ENCODE measurements at regions not wholly inside any gene's neighbourhood (a gene's known extent, or its start where the extent isn't known, plus 50 kb on each side); places are given as distances from the start of the nearest gene placed in this dataset.
"Not testable (repeated sequence)": the region's sequence is repeated elsewhere in the genome, so short reads cannot be mapped to it uniquely, and the experiment has no call there.

DNA sequence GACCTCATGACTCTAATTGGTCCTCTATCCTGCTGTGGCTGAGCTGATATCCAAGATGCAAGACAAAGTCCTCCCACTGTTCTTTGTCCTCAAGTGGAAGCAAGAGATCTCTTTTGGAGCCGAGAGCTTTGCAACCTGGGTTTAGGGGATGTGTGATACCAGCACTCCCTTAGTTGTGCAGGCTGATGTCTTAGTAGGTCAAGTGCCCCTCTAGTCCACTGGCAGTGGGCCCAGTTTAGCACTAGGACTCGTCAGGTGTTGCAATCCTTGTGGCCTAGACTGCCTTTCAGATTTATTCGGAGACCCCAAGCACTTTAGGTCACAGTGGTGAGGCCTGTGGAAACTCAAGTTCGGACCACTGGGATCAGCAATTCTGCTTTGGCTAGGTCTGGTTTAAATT is 64.0 kb downstream of the GPRASP3 start:
- DNase-seq (ENCODE audit: low read depth), result no peak

DNA sequence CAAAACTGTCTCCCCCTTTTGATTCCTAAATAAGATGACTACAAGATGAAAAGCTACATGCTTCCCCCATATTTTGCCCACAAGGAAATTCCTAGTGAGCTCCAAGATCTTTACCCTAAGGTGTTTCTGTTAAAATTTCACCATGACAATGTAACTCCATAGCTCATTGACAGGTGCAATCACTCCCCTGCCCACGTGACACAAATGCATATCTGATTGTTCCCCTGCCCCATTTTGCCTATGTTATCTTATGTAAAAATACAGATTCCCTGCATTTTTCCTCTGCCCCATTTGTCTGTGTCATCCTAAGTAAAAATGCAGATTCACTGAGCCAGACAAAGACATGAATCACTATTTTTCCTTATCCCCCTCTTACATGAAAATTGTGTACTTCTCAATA is 66.7 kb downstream of the GPRASP3 start:
- DNase-seq (ENCODE audit: low read depth), result no peak

DNA sequence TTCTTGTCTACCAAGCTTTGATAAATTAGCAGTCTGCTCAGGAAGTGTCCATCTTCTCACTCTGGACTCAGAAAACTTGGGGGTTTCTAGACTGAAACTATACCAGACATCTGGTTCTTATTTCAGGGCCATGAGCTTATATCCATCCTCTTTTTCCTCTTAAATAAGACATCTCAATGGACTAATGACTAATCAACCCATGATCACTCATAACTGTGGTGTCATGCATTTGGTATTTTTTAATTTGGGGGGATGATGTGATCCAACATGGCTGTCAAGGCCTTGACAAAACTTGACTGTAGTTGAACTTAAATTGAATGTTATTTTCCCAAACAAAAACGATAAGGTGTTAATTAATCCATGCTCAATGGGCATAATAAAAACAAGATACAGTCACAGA is 87.8 kb downstream of the GPRASP3 start:
- no peak for DNase-seq (ENCODE audit: low read depth)

DNA sequence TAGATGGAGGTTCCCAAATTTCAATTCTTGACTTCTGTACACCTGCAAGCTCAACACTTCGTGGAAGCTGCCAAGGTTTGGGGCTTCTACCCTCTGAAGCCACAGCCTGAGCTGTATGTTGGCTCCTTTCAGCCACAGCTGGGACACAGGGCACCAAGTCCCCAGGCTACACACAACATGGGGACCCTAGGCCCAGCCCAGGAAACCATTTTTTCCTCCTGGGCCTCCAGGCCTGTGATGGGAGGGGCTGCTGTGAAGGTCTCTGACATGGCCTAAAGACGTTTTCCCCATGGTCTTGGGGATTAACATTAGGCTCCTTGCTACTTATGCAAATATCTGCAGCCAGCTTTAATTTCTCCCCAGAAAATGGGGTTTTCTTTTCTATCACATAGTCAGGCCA is 97.7 kb downstream of the GPRASP3 start:
- DNase-seq (ENCODE audit: low read depth), result not testable (repeated sequence)

DNA sequence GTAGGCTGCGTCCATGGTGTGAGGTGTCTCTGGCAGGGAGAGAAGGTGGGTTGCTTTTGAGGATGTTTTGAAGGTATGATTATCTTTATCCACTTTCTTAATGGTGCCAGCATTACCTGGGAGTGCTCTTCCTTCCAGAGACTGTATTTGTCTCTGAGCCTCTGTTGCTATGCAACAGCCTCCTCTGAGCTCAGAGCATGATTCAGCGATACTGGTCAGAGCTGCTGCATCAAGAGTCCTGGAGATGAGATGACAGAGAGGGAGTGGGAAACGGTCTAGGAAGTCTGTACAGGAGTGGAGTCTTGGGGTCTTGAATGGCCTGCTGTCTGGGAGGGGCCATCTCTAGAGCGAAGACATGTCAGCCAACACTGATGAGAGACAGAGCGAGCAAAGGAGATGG is 104.4 kb upstream of the RAB40AL start:
- DNase-seq (ENCODE audit: low read depth), result peak; percentile 62

DNA sequence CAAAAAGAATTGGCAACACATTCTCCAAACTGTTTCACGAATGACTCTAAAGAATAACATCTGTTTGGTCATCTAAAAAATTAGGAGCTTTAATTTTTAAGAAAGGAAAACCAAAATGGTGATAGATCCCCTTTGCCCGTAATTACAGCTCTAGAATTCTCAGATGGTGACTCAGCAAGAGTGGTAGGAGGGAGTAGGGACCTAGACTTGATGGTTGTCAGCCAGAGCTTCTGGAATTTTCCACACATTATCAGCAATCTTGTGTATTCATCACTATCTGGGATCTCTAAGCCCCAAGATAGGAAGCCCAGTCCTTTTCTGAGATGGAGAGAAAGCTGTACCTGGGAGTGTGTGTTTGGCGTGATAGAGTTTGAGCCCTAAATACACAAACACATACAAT is 103.9 kb upstream of the RAB40AL start:
- DNase-seq (ENCODE audit: low read depth), result no peak

DNA sequence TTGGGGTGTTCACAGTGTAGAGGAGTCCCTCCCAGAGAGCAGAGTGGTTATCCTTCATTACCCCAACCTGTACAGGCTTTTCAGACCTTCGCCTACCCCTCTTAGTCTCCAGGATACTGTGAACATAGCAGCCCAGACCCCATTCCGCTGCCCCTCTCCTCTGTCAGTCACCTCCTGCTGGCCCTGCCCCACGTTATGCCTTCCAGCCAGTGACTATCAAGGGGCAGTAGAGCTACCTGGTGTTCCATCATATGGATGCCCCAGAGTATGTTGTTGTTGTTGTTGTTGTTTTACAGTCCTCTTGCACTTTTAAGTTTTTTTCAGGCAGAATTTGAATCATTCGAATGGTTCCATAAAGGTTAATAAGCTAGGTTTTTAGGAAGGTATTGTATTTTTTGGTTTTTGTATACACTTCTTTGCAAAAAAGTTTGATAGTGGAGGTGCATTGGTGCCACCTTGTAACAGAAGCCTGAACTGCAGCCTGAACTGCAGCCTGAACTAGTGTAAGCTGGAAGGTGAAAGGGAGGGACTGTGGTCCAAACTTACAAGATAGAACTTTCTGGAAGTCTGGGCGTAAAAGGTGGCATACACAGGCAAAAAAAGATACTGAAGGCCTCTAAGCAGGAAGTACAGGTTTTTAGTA is 101.4 kb upstream of the RAB40AL start:
- peak; percentile 32 for DNase-seq (ENCODE audit: low read depth)

DNA sequence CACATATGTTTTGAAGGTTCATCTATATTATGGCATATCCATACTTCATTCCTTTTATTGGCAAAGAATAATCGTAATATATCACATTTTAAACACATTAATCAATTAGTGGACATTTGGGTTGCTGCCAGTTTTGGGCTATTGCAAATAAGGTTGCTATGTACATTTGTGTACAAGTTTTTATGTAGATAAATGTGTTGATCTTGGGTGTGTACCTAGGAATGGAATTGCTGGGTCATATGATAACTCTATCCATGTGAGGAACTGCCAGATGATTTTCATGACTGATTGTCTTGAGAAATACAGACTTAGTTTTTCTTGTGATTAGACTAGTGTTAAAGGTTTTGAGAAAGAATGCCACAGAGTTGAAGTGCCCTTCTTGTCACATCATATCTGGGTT is 99.2 kb upstream of the RAB40AL start:
- no peak for DNase-seq (ENCODE audit: low read depth)

DNA sequence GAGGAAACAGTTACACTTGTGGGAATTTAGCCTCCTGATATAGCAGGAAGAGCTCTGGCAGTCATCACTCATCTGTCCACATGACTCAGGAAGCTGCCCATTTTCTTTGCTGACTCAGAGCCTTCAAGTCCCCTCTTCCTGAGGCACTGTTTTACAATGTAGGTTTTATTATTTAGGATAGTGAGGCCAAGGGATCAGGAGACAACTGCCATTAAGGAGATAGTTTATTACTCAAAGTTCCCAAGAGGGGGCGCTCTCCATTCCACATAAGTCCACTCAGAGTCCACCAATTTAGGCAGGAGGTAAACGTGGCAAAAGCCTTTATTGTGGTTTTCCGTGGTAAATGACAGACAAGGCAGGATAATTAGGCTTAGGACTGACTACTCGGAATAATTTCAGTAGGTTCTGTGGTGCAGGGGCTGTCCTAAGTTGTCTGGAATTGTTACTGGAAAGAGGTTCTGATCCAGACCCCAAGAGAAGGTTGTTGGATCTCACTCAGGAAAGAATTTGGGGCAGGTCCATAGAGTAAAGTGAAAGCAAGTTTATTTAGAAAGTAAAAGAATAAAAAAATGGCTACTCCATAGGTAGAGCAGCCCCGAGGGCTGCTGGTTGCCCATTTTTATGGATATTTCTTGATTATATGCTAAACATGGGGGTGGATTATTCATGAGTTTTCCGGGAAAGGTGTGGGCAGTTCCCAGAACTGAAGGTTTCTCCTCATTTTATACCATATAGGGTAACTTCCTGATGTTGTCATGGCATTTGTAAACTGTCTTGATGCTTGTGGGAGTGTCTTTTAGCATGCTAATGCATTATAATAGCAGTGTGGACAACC is 96.0 kb upstream of the RAB40AL start:
- peak; percentile 55 for DNase-seq (ENCODE audit: low read depth)

DNA sequence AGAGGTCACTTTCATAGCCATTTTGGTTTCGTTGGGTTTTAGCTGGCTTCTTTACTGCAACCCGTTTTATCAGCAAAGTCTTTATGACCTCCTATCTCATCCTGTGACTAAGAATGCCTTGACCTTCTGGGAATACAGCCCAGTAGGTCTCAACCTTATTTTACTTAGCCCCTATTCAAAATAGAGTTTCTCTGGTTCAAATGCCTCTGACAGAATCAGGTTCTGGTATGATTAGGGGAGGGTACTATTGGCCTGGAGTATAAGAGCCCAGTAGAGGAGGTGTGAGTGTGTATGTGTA is 95.4 kb upstream of the RAB40AL start:
- DNase-seq (ENCODE audit: low read depth), result no peak

DNA sequence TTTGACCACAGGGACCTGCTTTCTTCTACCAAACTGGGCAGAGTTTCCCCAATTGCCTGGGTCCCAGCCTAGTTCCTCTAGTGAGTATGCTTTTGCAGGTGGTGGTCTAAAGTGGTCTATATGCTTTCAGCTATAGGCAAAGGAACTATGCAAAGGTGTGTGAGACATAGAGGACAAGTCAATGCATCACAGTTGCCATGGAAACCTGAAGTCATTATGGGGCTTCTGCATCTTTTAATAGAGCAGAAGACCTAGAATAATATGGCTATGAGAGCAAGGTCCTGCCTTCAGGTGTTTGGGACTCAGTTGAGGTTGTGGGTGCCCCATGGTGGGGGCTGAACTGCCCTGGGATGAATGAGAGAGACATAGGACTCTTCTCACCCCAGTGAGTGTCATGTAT is 92.1 kb upstream of the RAB40AL start:
- DNase-seq (ENCODE audit: low read depth), result no peak

DNA sequence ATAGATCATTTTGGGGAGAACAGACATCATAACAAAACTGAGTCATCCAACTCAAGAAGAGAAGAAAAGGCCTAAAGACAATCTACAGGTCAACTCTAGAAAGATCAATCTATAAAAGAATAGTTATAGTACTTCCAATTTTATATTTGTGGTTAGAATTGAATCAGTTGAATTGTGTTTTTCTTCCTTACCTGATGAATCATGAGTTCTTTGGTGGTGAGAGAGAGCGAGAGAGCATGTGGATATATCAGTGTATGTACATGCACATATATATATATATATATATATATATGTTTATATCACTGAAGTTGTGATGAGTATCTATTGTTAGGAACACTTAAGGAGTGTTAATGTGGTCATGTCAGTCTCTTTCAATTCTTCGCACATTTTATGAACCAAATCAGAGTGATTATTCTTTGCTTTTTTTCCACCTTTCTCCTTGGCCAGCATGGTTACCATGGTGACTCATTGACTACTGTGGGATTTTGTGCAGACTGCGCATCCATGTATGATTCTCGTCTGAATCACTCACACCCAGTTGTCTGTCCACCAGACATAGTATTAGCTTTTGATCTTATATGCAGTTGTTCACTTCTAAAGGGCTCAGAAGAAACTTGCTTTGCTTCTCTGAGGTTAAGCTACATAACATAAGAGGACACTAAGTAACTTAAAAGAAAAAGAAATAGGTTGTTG is 90.4 kb upstream of the RAB40AL start:
- peak; percentile 18 for DNase-seq (ENCODE audit: low read depth)

DNA sequence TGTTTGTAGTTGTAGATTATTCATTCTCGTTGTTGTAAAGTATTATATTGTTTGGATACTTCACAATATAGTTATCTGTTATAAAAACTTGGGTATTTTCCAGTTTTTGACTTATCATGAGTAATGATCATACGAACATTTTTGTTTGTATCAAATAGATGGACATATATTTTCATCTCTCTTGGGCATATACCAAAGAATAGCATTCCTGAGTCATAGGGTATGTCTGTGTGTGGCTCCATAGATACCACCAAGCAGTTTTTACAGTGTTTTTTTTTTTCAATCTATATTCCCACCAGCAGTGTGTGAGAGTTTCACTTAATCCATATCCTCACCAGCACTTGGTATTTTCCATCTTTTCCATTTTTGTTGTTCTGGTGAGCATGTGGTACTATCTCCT is 89.7 kb upstream of the RAB40AL start:
- no peak for DNase-seq (ENCODE audit: low read depth)

DNA sequence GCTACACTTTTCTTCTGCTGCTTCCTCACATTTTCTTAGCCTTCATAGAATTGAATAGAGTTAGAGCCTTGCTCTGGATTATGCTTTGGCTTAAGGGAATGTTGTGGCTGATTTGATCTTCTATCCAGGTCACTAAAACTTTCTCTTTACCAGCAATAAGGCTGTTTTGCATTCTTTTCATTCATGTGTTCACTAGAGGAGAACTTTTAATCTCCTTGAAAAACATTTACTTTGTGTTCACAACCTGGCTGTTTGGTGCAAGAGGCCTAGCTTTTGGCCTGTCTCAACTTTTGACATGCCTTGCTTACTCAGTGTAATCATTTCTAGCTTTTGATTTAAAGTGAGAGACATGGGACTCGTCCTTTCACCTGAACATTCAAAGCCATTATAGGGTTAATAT is 87.7 kb upstream of the RAB40AL start:
- DNase-seq (ENCODE audit: low read depth), result peak; percentile 83

DNA sequence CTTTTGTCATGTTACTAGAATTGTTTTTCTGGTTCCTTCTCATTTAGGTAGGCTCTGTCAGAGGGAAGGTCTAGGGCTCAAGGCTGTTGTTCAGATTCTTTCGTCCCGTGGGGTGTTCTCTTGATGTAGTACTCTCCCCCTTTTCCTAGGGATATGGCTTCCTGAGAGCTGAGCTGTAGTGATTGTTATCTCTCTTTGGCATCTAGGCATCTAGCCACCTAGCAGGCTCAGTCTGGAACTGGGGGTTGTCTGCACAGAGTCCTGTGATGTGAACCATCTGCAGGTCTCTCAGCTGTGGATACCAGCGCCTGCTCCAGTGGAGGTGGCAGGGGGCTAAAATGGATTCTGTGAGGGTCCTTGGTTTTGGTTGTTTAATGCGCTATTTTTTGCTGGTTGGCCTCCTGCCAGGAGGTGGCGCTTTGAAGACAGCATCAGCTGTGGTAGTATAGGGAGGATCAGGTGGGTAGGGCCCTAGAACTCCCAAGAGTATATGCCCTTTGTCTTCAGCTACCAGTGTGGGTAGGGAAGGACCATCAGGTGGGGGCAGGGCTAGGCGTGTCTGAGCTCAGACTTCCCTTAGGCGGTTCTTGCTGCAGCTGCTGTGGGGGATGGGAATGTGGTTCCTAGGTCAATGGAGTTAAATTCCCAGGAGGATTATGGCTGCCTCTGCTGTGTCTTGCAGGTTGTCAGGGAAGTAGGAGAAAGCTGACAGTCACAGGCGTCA is 78.1 kb upstream of the RAB40AL start:
- not testable (repeated sequence) for DNase-seq (ENCODE audit: low read depth)

DNA sequence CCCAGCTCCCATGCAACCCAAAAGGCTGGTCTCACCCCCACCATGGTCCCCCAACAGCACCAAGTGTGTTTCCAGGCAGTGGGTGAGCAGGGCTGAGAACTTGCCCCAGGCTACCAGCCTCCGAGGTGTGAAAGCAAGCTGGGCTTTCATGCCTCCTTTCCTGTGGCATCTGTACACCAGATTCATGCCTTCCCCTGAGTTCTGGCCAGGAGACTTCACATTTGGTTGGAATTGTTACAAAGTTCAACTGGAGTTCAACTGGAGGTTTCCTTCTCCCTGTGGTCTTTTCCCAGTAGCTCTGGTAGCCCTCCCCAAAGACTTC is 77.6 kb upstream of the RAB40AL start:
- DNase-seq (ENCODE audit: low read depth), result peak; percentile 6

DNA sequence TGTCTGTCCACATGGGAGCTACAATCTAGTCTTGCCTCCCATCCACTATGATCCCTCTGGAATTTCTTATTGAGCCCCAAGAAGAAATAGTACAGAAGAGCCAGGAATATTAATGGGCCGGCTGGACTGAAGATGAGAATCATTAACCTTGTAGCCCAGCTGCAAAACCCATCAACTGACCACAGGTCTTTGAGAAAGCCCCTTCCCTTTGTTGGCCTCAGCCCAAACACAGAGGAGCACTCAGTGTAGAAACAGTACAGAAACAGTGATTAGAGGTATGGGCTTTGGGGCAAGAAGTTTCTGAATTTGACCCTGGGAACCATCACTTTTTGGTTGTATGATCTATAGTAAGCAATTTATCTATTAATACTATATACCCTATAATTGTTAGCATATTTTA is 76.8 kb upstream of the RAB40AL start:
- peak; percentile 26 for DNase-seq (ENCODE audit: low read depth)

DNA sequence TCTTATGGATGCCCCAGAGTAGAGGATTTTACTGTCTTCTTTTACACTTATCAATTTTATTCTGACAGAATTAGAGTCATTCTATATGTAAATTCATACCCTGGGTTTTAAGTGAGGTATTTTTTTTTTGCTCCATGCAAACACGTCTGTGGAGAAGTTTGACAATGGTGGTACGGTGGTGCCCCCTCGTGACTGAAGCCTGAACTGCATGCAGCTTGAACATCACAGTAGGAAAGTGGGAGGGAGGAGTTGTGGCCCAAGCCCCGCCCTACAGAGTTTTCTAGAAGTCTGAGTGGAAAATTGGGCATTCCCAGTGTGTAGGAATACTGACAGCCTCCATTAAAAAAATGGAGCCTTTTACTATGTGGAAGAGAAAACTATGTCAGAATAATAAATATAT is 73.3 kb upstream of the RAB40AL start:
- DNase-seq (ENCODE audit: low read depth), result peak; percentile 66

DNA sequence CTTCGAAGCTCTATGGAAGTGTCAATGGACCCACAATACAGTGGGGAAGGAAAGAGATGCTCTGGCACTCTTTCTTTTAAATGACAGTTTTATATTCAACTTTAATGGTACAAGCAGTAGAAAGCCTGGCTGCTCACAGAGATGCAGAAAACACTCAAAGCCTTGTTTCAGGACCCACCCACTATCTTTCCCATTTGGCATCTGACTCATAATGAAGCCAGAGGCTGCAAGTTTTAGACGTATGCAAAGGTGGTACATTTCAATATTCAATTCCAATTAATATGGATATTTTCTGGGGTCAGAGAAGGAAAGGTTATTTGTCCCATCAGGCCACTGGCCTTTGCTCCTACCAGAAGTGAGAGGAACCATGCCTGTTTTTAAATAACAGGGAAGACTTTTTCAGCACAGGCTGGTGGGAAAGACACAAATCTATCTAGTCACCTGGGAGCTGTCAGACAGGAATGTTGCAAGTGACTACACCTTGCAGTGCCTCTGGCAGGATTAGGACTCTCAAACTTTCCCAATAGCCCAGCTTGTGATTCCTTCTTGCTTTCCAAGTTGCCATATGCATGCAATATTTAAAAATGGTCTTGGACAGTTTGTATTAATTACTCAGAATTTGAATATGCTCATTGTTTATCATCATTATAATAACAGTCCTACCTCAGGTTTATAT is 70.0 kb upstream of the RAB40AL start:
- DNase-seq (ENCODE audit: low read depth), result no peak

DNA sequence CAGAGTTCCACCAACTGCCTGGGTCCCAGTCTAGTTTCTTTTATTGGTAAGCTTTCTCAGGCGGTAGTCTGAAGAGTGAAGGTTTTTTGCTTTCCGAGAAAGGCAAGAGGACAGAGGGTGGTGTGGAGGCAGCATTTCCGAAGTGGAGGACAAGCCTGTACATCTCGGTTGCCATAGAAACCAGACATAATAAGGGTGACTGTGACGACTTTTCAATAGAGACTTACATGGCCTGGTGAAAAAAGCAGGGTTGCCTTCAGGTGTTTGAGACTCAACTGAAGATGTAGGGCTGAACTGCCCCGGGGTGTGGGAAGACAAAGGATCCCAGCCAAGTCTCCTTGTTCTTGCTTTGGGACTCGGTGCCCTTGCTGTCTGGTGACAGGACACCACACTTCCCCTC is 53.6 kb upstream of the RAB40AL start:
- DNase-seq (ENCODE audit: low read depth), result no peak
